Naive thymus-derived CD4-positive, alpha-beta T cell (primary cell): ENCODE measurements at regions not wholly inside any gene's neighbourhood (a gene's known extent, or its start where the extent isn't known, plus 50 kb on each side); places are given as distances from the start of the nearest gene placed in this dataset.

ENCODE experiments used
- ATAC-seq: fragments of 150-1000 bp; cut with Tn5 transposase; 2 replicates; pipeline ENCODE4 v1.10.0; 2021; ENCODE audit warnings: mild to moderate bottlenecking, moderate library complexity
- CTCF ChIA-PET: fragments of 350-600 bp; sonication (Branson Sonifier 250); formaldehyde crosslinking; loops from one replicate; lab custom pipeline; 2021; ENCODE audit warnings: antibody characterized with exemption; lab: Charles Lee
- POLR2A ChIA-PET: fragments of 350-600 bp; sonication (Branson Sonifier 250); formaldehyde crosslinking; loops from one replicate; lab custom pipeline; 2021; ENCODE audit warnings: antibody characterized with exemption, inconsistent platforms; lab: Charles Lee
- DNase-seq, 9 donors: peaks; one replicate each; pipeline versions ENCODE4 v3.0.0 to v3.0.0-alpha.2; 2020 to 2022; ENCODE audit warnings: mixed read lengths in 1 of 9
- H3K27ac ChIP-seq: one replicate; pipeline ENCODE4 v1.7.0; 2013; ENCODE audit warnings: mild to moderate bottlenecking, low read depth, low read length, moderate library complexity
- H3K27me3 ChIP-seq, 2 donors: one replicate each; pipeline ENCODE4 v1.7.0; 2013; ENCODE audit warnings: low read length in 2 of 2, mild to moderate bottlenecking in 2 of 2, moderate library complexity in 2 of 2; ENCODE audit not compliant: control insufficient read depth in 2 of 2, insufficient read depth in 2 of 2
- H3K36me3 ChIP-seq, 3 experiments: 1 replicate in 2 of 3; 2 replicates in 1 of 3; pipeline ENCODE4 v1.7.0; 2013; ENCODE audit warnings: low read length in 3 of 3, mild to moderate bottlenecking in 3 of 3, moderate library complexity in 1 of 3; ENCODE audit not compliant: insufficient read depth in 3 of 3, control insufficient read depth in 2 of 3
- H3K4me1 ChIP-seq, 2 donors: one replicate each; pipeline ENCODE4 v1.7.0; 2013; ENCODE audit warnings: low read length in 2 of 2, mild to moderate bottlenecking in 2 of 2, moderate library complexity in 1 of 2; ENCODE audit not compliant: control insufficient read depth in 2 of 2, insufficient read depth in 2 of 2
- H3K4me3 ChIP-seq: 2 replicates; pipeline ENCODE4 v1.7.0; 2013; ENCODE audit warnings: mild to moderate bottlenecking, low read length
- H3K9me3 ChIP-seq, 3 experiments: 1 replicate in 2 of 3; 2 replicates in 1 of 3; pipeline ENCODE4 v1.7.0; 2013; ENCODE audit warnings: low read length in 3 of 3; ENCODE audit not compliant: control insufficient read depth in 2 of 3
- H3K27ac Mint-ChIP-seq, 9 donors: one replicate each; pipeline ENCODE4 v1.8.0; 2020 to 2022; ENCODE audit warnings: mixed read lengths in 9 of 9, mild to moderate bottlenecking in 8 of 9, moderate library complexity in 5 of 9, inconsistent platforms in 2 of 9
- H3K27me3 Mint-ChIP-seq, 5 donors: one replicate each; pipeline ENCODE4 v1.8.0; 2021 to 2022; ENCODE audit warnings: mixed read lengths in 5 of 5, mild to moderate bottlenecking in 1 of 5
- H3K36me3 Mint-ChIP-seq, 5 donors: one replicate each; pipeline ENCODE4 v1.8.0; 2020 to 2022; ENCODE audit warnings: mixed read lengths in 5 of 5, mild to moderate bottlenecking in 3 of 5, inconsistent platforms in 1 of 5
- H3K4me1 Mint-ChIP-seq, 7 donors: one replicate each; pipeline ENCODE4 v1.8.0; 2020 to 2022; ENCODE audit warnings: mixed read lengths in 7 of 7, mild to moderate bottlenecking in 3 of 7, inconsistent platforms in 1 of 7
- H3K4me3 Mint-ChIP-seq, 10 donors: one replicate each; pipeline ENCODE4 v1.8.0; 2020 to 2022; ENCODE audit warnings: mild to moderate bottlenecking in 10 of 10, mixed read lengths in 10 of 10, moderate library complexity in 6 of 10, inconsistent platforms in 2 of 10
- H3K9me3 Mint-ChIP-seq, 11 donors: one replicate each; pipeline ENCODE4 v1.8.0; 2020 to 2022; ENCODE audit warnings: mixed read lengths in 11 of 11, mild to moderate bottlenecking in 4 of 11, inconsistent platforms in 1 of 11, moderate library complexity in 1 of 11
- intact Hi-C, 2 donors: fragments of 100-400 bp; cut with micrococcal nuclease; formaldehyde crosslinking; loops; one replicate each; pipeline ENCODE4 v1.15.1; 2023

GRCh38 chr7:71026680-71027079 lies 105.3 kb upstream of the GALNT17 start:
- Histone ChIP-seq H3K27me3 (no peaks in the 10 kb centered on the region), H3K9me3 (no peaks in the 10 kb centered on the region), H3K36me3 (no peaks in the 10 kb centered on the region), H3K4me3 (no peak overlapping the region), H3K4me1 (no peaks in the 10 kb centered on the region), H3K27ac (no peak overlapping the region)
- ATAC-seq (no peak), DNase-seq (no peak)
- no peak overlapping the region for H3K27ac Mint-ChIP-seq
- no peaks in the 10 kb centered on the region for H3K4me1 Mint-ChIP-seq
- peaks cover 0 to under 1% (median 0%) of the 10 kb centered on the region in 5 donors for H3K27me3 Mint-ChIP-seq
- H3K4me3 Mint-ChIP-seq = no peak overlapping the region
- ChIA-PET POLR2A (no interaction called here), CTCF (no interaction called here)
- intact Hi-C loops = no loop called here
- no peaks in the 10 kb centered on the region for H3K36me3 Mint-ChIP-seq
- H3K9me3 Mint-ChIP-seq = peaks cover 0 to 27% (median 7%) of the 10 kb centered on the region in 11 donors

GRCh38 chr7:71034243-71034642 lies 97.7 kb upstream of the GALNT17 start:
- CTCF ChIA-PET = no interaction called here
- peaks cover 3 to 44% (median 14%) of the 10 kb centered on the region in 11 donors for H3K9me3 Mint-ChIP-seq

GRCh38 chr7:71042591-71042990 lies 89.4 kb upstream of the GALNT17 start:
- H3K4me1 Mint-ChIP-seq = no peaks in the 10 kb centered on the region
- ChIA-PET CTCF (no interaction called here), POLR2A (no interaction called here)
- H3K27ac ChIP-seq = no peak overlapping the region
- no peak overlapping the region for H3K27ac Mint-ChIP-seq
- no peaks in the 10 kb centered on the region for H3K9me3 ChIP-seq
- H3K4me3 Mint-ChIP-seq = no peak overlapping the region
- H3K4me1 ChIP-seq = no peaks in the 10 kb centered on the region
- DNase-seq = no peak
- H3K27me3 ChIP-seq = no peaks in the 10 kb centered on the region
- H3K9me3 Mint-ChIP-seq = peaks cover 8 to 52% (median 16%) of the 10 kb centered on the region in 11 donors
- no peak overlapping the region for H3K4me3 ChIP-seq
- H3K36me3 Mint-ChIP-seq = peaks cover 0 to 16% (median 0%) of the 10 kb centered on the region in 5 donors
- H3K27me3 Mint-ChIP-seq = peaks cover 0 to 5% (median 0%) of the 10 kb centered on the region in 5 donors
- ATAC-seq = no peak
- H3K36me3 ChIP-seq = no peaks in the 10 kb centered on the region
- intact Hi-C loops = no loop called here

More at GRCh38 chr7:71034243-71034642, 97.7 kb upstream of the GALNT17 start:
- Histone ChIP-seq H3K4me1 (no peaks in the 10 kb centered on the region), H3K9me3 (no peaks in the 10 kb centered on the region), H3K27ac (no peak overlapping the region), H3K27me3 (no peaks in the 10 kb centered on the region), H3K4me3 (no peak overlapping the region), H3K36me3 (no peaks in the 10 kb centered on the region)
- DNase-seq (no peak), ATAC-seq (no peak)
- Mint-ChIP-seq H3K27ac (no peak overlapping the region), H3K27me3 (peaks cover 0 to 5% (median 0%) of the 10 kb centered on the region in 5 donors), H3K36me3 (peaks cover 0 to 8% (median 0%) of the 10 kb centered on the region in 5 donors), H3K4me3 (no peak overlapping the region), H3K4me1 (no peaks in the 10 kb centered on the region)
- intact Hi-C loops = no loop called here
- POLR2A ChIA-PET = no interaction called here

GRCh38 chr7:71050492-71050891 lies 81.5 kb upstream of the GALNT17 start:
- intact Hi-C loops = no loop called here
- Histone ChIP-seq H3K27ac (no peak overlapping the region), H3K4me3 (no peak overlapping the region), H3K9me3 (peaks cover 0 to 19% (median 5%) of the 10 kb centered on the region in 3 experiments), H3K36me3 (no peaks in the 10 kb centered on the region), H3K27me3 (no peaks in the 10 kb centered on the region), H3K4me1 (no peaks in the 10 kb centered on the region)
- no peaks in the 10 kb centered on the region for H3K4me1 Mint-ChIP-seq
- POLR2A ChIA-PET = no interaction called here
- CTCF ChIA-PET = no interaction called here
- H3K36me3 Mint-ChIP-seq = peaks cover 0 to 15% (median 0%) of the 10 kb centered on the region in 5 donors
- H3K4me3 Mint-ChIP-seq = no peak overlapping the region
- DNase-seq (no peak), ATAC-seq (no peak)
- peaks cover 5 to 72% (median 27%) of the 10 kb centered on the region in 11 donors for H3K9me3 Mint-ChIP-seq
- no peaks in the 10 kb centered on the region for H3K27me3 Mint-ChIP-seq
- no peak overlapping the region for H3K27ac Mint-ChIP-seq

- CTCF ChIA-PET = no interaction called here
- POLR2A ChIA-PET = no interaction called here
- Histone ChIP-seq H3K4me1 (no peaks in the 10 kb centered on the region), H3K36me3 (no peaks in the 10 kb centered on the region), H3K9me3 (peaks cover 0 to 2% (median under 1%) of the 10 kb centered on the region in 3 experiments), H3K4me3 (no peak overlapping the region), H3K27ac (no peak overlapping the region), H3K27me3 (no peaks in the 10 kb centered on the region)
- intact Hi-C loops = no loop called here
- DNase-seq (no peak), ATAC-seq (no peak)
- Mint-ChIP-seq H3K4me1 (no peaks in the 10 kb centered on the region), H3K27me3 (no peaks in the 10 kb centered on the region), H3K4me3 (no peak overlapping the region), H3K9me3 (peaks cover 1 to 42% (median 14%) of the 10 kb centered on the region in 11 donors), H3K36me3 (peaks cover 0 to 5% (median 0%) of the 10 kb centered on the region in 5 donors), H3K27ac (no peak overlapping the region)
Measured at GRCh38 chr7:71055504-71055903, 76.4 kb upstream of the GALNT17 start.

GRCh38 chr7:71077743-71078476 lies 54.0 kb upstream of the GALNT17 start:
- Histone ChIP-seq H3K4me1 (no peaks in the 10 kb centered on the region), H3K27me3 (no peaks in the 10 kb centered on the region), H3K27ac (no peak overlapping the region), H3K9me3 (no peaks in the 10 kb centered on the region), H3K36me3 (no peaks in the 10 kb centered on the region), H3K4me3 (no peak overlapping the region)
- ATAC-seq (no peak), DNase-seq (no peak)
- intact Hi-C loops = no loop called here
- Mint-ChIP-seq H3K4me3 (no peak overlapping the region), H3K4me1 (no peaks in the 10 kb centered on the region), H3K27ac (no peak overlapping the region), H3K36me3 (peaks cover 0 to 3% (median 0%) of the 10 kb centered on the region in 5 donors), H3K9me3 (peaks cover 7 to 56% (median 24%) of the 10 kb centered on the region in 11 donors), H3K27me3 (peaks cover 0 to 3% (median 0%) of the 10 kb centered on the region in 5 donors)
- ChIA-PET POLR2A (no interaction called here), CTCF (no interaction called here)
